Endometrium (tissue), 2 donors: ENCODE measurements at regions not wholly inside any gene's neighbourhood (a gene's known extent, or its start where the extent isn't known, plus 50 kb on each side); places are given as distances from the start of the nearest gene placed in this dataset.

Experiments
- FAIRE-seq: peaks from 2 replicates; lab custom pipeline; 2012; peaks lifted over from hg19 to GRCh38; lab: Jason Lieb, UNC
- donor health status: control.
- donor health status: control.

GRCh38 chr6:148164645-148165044 lies 178.0 kb upstream of the SASH1 start:
- no peak for FAIRE-seq

- FAIRE-seq = peak; percentile 96
Measured at GRCh38 chr6:148166339-148166968, 176.2 kb upstream of the SASH1 start.

GRCh38 chr6:148169706-148170105 lies 172.9 kb upstream of the SASH1 start:
- FAIRE-seq = no peak

GRCh38 chr6:148170286-148170685 lies 172.4 kb upstream of the SASH1 start:
- no peak for FAIRE-seq

GRCh38 chr6:148173548-148173947 lies 169.1 kb upstream of the SASH1 start:
- FAIRE-seq = no peak

- no peak for FAIRE-seq
Measured at GRCh38 chr6:148175550-148176188, 167.0 kb upstream of the SASH1 start.

GRCh38 chr6:148177589-148178233 lies 164.9 kb upstream of the SASH1 start:
- FAIRE-seq = no peak

- no peak for FAIRE-seq
Measured at GRCh38 chr6:148179786-148180185, 162.9 kb upstream of the SASH1 start.

- FAIRE-seq = no peak
Measured at GRCh38 chr6:148182378-148182777, 160.3 kb upstream of the SASH1 start.

- no peak for FAIRE-seq
Measured at GRCh38 chr6:148183776-148184175, 158.9 kb upstream of the SASH1 start.

- no peak for FAIRE-seq
Measured at GRCh38 chr6:148186916-148187315, 155.7 kb upstream of the SASH1 start.

GRCh38 chr6:148192310-148192709 lies 150.3 kb upstream of the SASH1 start:
- FAIRE-seq = no peak

GRCh38 chr6:148193063-148193680 lies 149.5 kb upstream of the SASH1 start:
- FAIRE-seq = no peak

- FAIRE-seq = no peak
Measured at GRCh38 chr6:148195511-148195910, 147.1 kb upstream of the SASH1 start.

GRCh38 chr6:148199584-148199983 lies 143.1 kb upstream of the SASH1 start:
- no peak for FAIRE-seq

GRCh38 chr6:148200293-148200692 lies 142.3 kb upstream of the SASH1 start:
- FAIRE-seq = no peak

- no peak for FAIRE-seq
Measured at GRCh38 chr6:148200781-148201180, 141.9 kb upstream of the SASH1 start.

GRCh38 chr6:148203281-148203925 lies 139.2 kb upstream of the SASH1 start:
- no peak for FAIRE-seq

- no peak for FAIRE-seq
Measured at GRCh38 chr6:148203970-148204369, 138.7 kb upstream of the SASH1 start.

GRCh38 chr6:148208298-148208697 lies 134.3 kb upstream of the SASH1 start:
- no peak for FAIRE-seq

GRCh38 chr6:148211777-148212324 lies 130.8 kb upstream of the SASH1 start:
- no peak for FAIRE-seq

- FAIRE-seq = no peak
Measured at GRCh38 chr6:148212366-148212765, 130.3 kb upstream of the SASH1 start.
